Uterus (tissue), 3 donors: ENCODE measurements at regions not wholly inside any gene's neighbourhood (a gene's known extent, or its start where the extent isn't known, plus 50 kb on each side); places are given as distances from the start of the nearest gene placed in this dataset.

Source experiments
- DNase-seq, 2 donors: peaks; one replicate each; pipeline ENCODE4 v3.0.0-alpha.2; 2019 to 2020
- H3K27ac ChIP-seq, 2 donors: fragments of 200-600 bp; sonication (generic); 1 replicate in 1 of 2; 2 replicates in 1 of 2; pipeline ENCODE4 v1.5.1; 2016 to 2018
- H3K27me3 ChIP-seq, 2 donors: fragments of 200-600 bp; sonication (generic); one replicate each; pipeline ENCODE4 v1.5.1; 2018 to 2019; ENCODE audit warnings: control low read depth in 1 of 2
- H3K36me3 ChIP-seq, 2 donors: fragments of 200-600 bp; sonication (generic); one replicate each; pipeline ENCODE4 v1.5.1; 2019; ENCODE audit warnings: control low read depth in 1 of 2
- H3K4me1 ChIP-seq, 2 donors: fragments of 200-600 bp; sonication (generic); one replicate each; pipeline ENCODE4 v1.5.1; 2018 to 2019; ENCODE audit warnings: control low read depth in 1 of 2
- H3K4me3 ChIP-seq, 2 donors: fragments of 200-600 bp; sonication (generic); 1 replicate in 1 of 2; 2 replicates in 1 of 2; pipeline ENCODE4 v1.5.1; 2018 to 2019; ENCODE audit warnings: mild to moderate bottlenecking in 1 of 2
- H3K9me3 ChIP-seq, 2 donors: fragments of 200-600 bp; sonication (generic); one replicate each; pipeline ENCODE4 v1.5.1; 2019; ENCODE audit warnings: control low read depth in 1 of 2
- POLR2A ChIP-seq, 2 donors: fragments of 450-650 bp; IDR thresholded peaks; one replicate each; pipeline ENCODE4 v1.6.1; 2016; ENCODE audit warnings: antibody characterized with exemption in 2 of 2, mild to moderate bottlenecking in 1 of 2, moderate library complexity in 1 of 2
- intact Hi-C: fragments of 100-400 bp; cut with DNase I; formaldehyde crosslinking; loops from one replicate; pipeline ENCODE4 v1.15.1; 2023; ENCODE audit warnings: low total_unique reads
- TF ChIP-seq, protein P1 (sequence below), 4 experiments: fragments of 200-600 bp in 2 of 4; fragments of 450-650 bp in 2 of 4; sonication (generic) in 2 of 4; IDR thresholded peaks; one replicate each; pipeline ENCODE4 v1.5.1; 2016 to 2019; ENCODE audit warnings: antibody characterized with exemption in 4 of 4, mild to moderate bottlenecking in 2 of 4, moderate library complexity in 1 of 4
- donor health status: DM: yes; HTN: yes; CAD: no.

DNA sequence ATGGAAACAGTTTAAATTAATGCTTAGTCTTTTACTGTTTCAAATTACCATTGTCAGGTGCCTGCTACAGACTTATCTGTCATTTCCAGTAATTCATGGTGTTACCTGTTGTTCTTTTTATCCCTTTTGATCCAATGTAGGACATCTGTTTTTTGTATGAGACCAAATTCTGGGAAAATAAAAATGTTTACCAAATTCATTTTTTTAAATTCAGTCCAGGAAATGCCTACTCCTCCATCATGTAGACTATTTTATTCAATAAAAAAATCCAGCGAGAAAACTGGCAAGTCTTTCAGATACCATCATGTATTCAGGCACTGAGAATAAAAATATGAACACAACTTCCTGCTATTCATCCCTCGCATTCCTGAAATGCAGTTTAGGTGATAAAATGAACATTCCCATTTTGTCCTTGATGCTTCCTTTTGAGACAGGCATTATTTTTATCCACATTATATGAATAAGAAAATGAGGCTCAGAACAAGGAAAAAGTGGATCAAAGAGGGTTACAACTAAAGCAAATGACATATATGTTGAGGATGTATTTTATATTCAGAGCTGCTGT is 584.2 kb downstream of the SPRY1 start:
- intact Hi-C loops: no loop called here

DNA sequence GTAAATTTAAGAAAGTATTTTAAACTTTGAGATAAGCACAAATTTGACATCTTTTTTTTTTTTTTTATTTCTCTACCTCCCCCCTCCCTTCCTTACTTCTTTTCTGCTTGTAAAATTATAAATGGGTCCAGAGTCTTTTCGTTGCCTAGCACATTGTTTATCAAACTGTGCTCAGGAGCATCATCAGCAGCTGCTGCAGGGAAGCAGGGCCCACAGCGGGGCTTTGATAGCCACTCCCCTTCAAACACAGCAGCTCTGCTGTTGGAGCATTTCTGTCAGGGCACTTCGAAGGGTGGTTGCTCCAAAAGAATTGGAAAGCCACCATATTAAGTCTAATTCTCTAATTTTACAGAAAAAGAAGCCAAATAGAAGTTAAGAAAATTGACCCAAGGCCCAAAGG is 588.3 kb downstream of the SPRY1 start:
- Histone ChIP-seq H3K27ac (peak overlapping the region; percentile 9 to 53), H3K36me3 (no peaks in the 10 kb centered on the region), H3K4me1 (no peaks in the 10 kb centered on the region), H3K27me3 (no peaks in the 10 kb centered on the region), H3K4me3 (no peak overlapping the region), H3K9me3 (peaks cover 0 to 5% of the 10 kb centered on the region in 2 donors)
- no peak for DNase-seq
- TF ChIP-seq, protein P1, sequence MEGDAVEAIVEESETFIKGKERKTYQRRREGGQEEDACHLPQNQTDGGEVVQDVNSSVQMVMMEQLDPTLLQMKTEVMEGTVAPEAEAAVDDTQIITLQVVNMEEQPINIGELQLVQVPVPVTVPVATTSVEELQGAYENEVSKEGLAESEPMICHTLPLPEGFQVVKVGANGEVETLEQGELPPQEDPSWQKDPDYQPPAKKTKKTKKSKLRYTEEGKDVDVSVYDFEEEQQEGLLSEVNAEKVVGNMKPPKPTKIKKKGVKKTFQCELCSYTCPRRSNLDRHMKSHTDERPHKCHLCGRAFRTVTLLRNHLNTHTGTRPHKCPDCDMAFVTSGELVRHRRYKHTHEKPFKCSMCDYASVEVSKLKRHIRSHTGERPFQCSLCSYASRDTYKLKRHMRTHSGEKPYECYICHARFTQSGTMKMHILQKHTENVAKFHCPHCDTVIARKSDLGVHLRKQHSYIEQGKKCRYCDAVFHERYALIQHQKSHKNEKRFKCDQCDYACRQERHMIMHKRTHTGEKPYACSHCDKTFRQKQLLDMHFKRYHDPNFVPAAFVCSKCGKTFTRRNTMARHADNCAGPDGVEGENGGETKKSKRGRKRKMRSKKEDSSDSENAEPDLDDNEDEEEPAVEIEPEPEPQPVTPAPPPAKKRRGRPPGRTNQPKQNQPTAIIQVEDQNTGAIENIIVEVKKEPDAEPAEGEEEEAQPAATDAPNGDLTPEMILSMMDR (IDR thresholded peaks at IDR 0.05): no peak
- TF ChIP-seq POLR2A (IDR thresholded peaks at IDR 0.05): no peak
- intact Hi-C loops: no loop called here

More for the DNA sequence above, 584.2 kb downstream of the SPRY1 start:
- peaks cover 0 to 3% of the 10 kb centered on the region in 2 donors for H3K4me1 ChIP-seq
- H3K36me3 ChIP-seq: no peaks in the 10 kb centered on the region
- DNase-seq: no peak
- H3K27me3 ChIP-seq: no peaks in the 10 kb centered on the region
- no peak overlapping the region for H3K4me3 ChIP-seq
- H3K27ac ChIP-seq: no peak overlapping the region
- TF ChIP-seq POLR2A (IDR thresholded peaks at IDR 0.05): no peak
- TF ChIP-seq, protein P1 (IDR thresholded peaks at IDR 0.05): no peak
- H3K9me3 ChIP-seq: peaks cover 0 to 5% of the 10 kb centered on the region in 2 donors

DNA sequence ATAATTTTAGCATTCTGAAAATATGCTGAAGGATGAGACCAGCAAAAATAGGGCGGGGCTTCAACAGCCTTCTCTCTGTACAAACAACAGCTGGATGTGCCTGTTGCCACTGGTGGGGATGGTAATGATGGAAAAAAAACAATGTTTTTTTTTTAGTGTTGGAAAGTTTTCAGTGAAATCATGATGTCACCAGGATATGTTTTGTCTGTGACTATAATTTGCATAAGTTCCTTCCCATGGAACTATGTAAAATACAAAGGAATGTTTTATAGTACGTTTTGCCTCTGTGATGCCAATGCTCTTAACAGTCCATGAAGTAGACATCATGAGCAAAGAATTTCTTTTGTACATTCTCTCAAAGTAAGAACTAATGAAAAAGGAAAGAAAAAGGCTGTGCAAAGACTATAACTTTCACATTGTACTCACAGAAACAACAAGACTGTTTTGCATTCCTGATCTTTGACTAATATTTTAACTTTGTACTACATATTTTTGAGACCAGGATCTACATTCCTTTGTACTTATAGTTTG is 589.7 kb downstream of the SPRY1 start:
- H3K27me3 ChIP-seq: no peaks in the 10 kb centered on the region
- no peaks in the 10 kb centered on the region for H3K4me1 ChIP-seq
- peaks cover 0 to 5% of the 10 kb centered on the region in 2 donors for H3K9me3 ChIP-seq
- peak; percentile 20 to 59 for DNase-seq
- intact Hi-C loops: no loop called here
- TF ChIP-seq, protein P1 (IDR thresholded peaks at IDR 0.05): no peak
- TF ChIP-seq POLR2A (IDR thresholded peaks at IDR 0.05): no peak
- H3K36me3 ChIP-seq: no peaks in the 10 kb centered on the region
- H3K27ac ChIP-seq: peak overlapping the region; percentile 25 to 53
- H3K4me3 ChIP-seq: no peak overlapping the region

DNA sequence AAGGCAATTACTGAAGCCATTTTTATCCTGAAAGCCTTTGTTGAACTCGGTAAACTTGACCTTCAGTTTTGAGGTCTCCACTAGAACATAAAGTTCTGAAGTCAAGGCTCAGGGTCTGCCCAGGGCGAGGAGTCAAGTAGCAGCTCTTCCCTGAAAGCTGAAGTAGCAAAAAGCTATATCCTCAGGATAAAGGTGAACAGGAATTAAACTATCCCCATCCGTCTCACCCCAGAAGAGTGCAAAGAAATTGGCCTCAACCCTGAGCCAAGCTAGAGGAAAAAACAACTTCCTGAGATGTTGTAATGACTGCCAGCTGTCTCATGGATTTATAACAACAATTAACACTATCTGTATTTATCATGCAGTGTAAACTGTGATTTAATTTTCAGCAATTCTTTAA is 590.8 kb downstream of the SPRY1 start:
- TF ChIP-seq, protein P1 (IDR thresholded peaks at IDR 0.05): no peak
- no peak for TF ChIP-seq POLR2A (IDR thresholded peaks at IDR 0.05)
- no peaks in the 10 kb centered on the region for H3K27me3 ChIP-seq
- no peaks in the 10 kb centered on the region for H3K4me1 ChIP-seq
- no peak overlapping the region for H3K4me3 ChIP-seq
- DNase-seq: no peak
- H3K36me3 ChIP-seq: no peaks in the 10 kb centered on the region
- intact Hi-C loops: no loop called here
- peaks cover 0 to 5% of the 10 kb centered on the region in 2 donors for H3K9me3 ChIP-seq
- H3K27ac ChIP-seq: peak overlapping the region in 1 of 2 donors; percentile 53

DNA sequence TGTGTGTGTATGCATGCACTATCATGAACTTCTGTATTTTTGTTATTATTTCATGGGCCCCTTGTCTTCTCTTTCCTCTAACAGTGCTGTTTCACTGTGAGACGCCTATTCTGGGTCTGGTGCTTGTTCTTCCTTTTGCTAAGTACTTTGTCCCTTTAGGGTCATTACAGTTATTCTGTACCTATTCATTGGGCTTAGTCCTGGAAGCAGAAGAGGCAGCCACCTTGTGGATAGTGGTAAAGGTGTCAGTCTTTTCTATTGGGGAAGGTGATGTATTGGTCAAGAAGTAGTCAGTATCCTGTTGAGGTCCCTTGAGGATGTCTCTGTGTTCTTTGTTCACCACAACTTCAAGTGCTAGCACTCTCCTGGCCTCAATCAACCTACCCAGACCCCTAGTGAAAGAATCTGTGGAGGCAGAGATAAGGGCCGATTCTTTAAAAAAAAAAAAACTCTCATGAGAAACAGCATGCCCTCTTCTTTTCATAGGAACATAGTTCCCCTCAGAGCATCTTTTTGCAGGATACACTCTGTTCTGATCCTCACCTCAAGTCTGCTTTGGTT is 593.8 kb downstream of the SPRY1 start:
- Histone ChIP-seq H3K4me1 (no peaks in the 10 kb centered on the region), H3K27me3 (no peaks in the 10 kb centered on the region), H3K4me3 (no peak overlapping the region), H3K27ac (no peak overlapping the region), H3K36me3 (no peaks in the 10 kb centered on the region), H3K9me3 (no peaks in the 10 kb centered on the region)
- TF ChIP-seq POLR2A (IDR thresholded peaks at IDR 0.05): no peak
- TF ChIP-seq, protein P1 (IDR thresholded peaks at IDR 0.05): no peak
- intact Hi-C loops: no loop called here
- DNase-seq: no peak
